ENCODE measurements at regions not wholly inside any gene's neighbourhood (a gene's known extent, or its start where the extent isn't known, plus 50 kb on each side); places are given as distances from the start of the nearest gene placed in this dataset.

DNA sequence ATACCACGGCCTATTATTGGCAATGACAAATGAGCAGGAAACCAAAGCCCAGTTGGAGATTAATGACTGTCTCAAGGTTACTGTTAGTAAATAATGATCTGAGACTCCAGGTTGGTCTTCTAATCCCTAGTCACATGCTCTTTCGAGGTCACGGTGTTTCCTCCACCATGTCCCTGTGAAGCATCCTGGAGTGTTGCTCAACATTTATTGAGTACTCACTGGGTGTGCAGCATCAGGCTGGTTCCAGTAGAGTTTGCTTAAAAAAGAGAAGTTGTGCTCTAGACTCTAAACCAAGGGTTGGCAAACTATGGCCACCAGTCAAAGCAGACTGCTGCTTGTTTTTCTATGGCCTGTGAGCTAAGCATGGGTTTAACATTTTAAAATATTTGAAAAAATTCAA is 263.8 kb upstream of the ATP5MC3 start:
- H3K4me3 Mint-ChIP-seq, result no peak overlapping the region
- peaks cover 20% of the 10 kb centered on the region for H3K27me3 Mint-ChIP-seq (ENCODE audit: insufficient read depth)
- no peaks in the 10 kb centered on the region for H3K9me3 ChIP-seq (ENCODE audit: control insufficient read depth, low read length)
- DNase-seq, result no peak
- no peaks in the 10 kb centered on the region for H3K36me3 ChIP-seq (ENCODE audit: control insufficient read depth, insufficient read depth, low read length)
- H3K4me1 Mint-ChIP-seq, result peaks cover 29% of the 10 kb centered on the region
- no peaks in the 10 kb centered on the region for H3K36me3 Mint-ChIP-seq (ENCODE audit: low read depth)
- H3K4me3 ChIP-seq (ENCODE audit: low read length), result no peak overlapping the region
- WGBS, 2 experiments (ENCODE audit: insufficient coverage in 1 of 2, insufficient read length in 1 of 2), result 96% methylated on average over 3 of the region's 3 CpGs; no CpG with 5 or more reads in 1 of the 2 experiments
- H3K4me1 ChIP-seq (ENCODE audit: control insufficient read depth, insufficient read depth, low read length), result no peaks in the 10 kb centered on the region
- H3K27ac ChIP-seq (ENCODE audit: low read depth, low read length), result no peak overlapping the region
- no peak overlapping the region for H3K9ac ChIP-seq (ENCODE audit: extremely low read depth, low read length, poor library complexity, severe bottlenecking)
- TF ChIP-seq, protein P1, sequence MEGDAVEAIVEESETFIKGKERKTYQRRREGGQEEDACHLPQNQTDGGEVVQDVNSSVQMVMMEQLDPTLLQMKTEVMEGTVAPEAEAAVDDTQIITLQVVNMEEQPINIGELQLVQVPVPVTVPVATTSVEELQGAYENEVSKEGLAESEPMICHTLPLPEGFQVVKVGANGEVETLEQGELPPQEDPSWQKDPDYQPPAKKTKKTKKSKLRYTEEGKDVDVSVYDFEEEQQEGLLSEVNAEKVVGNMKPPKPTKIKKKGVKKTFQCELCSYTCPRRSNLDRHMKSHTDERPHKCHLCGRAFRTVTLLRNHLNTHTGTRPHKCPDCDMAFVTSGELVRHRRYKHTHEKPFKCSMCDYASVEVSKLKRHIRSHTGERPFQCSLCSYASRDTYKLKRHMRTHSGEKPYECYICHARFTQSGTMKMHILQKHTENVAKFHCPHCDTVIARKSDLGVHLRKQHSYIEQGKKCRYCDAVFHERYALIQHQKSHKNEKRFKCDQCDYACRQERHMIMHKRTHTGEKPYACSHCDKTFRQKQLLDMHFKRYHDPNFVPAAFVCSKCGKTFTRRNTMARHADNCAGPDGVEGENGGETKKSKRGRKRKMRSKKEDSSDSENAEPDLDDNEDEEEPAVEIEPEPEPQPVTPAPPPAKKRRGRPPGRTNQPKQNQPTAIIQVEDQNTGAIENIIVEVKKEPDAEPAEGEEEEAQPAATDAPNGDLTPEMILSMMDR (conservative IDR thresholded peaks at IDR 0.05), result no peak
- no peak overlapping the region for H3K27ac Mint-ChIP-seq
- no peaks in the 10 kb centered on the region for H3K9me3 Mint-ChIP-seq
- peaks cover 23% of the 10 kb centered on the region for H3K27me3 ChIP-seq (ENCODE audit: control insufficient read depth, insufficient read depth, low read length, poor library complexity, severe bottlenecking)

DNA sequence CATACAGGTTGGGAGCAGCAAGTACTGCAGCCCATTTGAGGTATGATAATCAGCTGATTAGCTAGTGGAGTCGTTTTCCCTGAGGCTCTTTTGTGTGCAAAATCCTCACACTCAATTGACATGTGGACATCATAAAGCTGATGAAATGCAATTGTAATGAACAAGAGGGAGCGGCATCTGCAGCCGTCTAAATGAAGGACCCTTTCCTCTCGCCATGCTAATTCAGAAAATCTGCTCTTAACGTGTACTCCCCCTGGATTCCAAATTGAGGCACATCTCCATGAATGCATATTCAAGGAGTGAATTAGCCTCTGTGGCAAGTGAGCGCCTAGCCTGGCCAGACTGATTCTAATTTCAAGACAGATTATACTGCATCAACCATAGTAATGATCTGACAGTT is 260.9 kb upstream of the ATP5MC3 start:
- H3K4me1 Mint-ChIP-seq, result peaks cover 30% of the 10 kb centered on the region
- no peaks in the 10 kb centered on the region for H3K36me3 Mint-ChIP-seq (ENCODE audit: low read depth)
- no peak overlapping the region for H3K9ac ChIP-seq (ENCODE audit: extremely low read depth, low read length, poor library complexity, severe bottlenecking)
- H3K4me3 ChIP-seq (ENCODE audit: low read length), result no peak overlapping the region
- TF ChIP-seq, protein P1 (conservative IDR thresholded peaks at IDR 0.05), result no peak
- DNase-seq, result no peak
- H3K4me1 ChIP-seq (ENCODE audit: control insufficient read depth, insufficient read depth, low read length), result no peaks in the 10 kb centered on the region
- no peaks in the 10 kb centered on the region for H3K9me3 ChIP-seq (ENCODE audit: control insufficient read depth, low read length)
- peaks cover 27% of the 10 kb centered on the region for H3K27me3 Mint-ChIP-seq (ENCODE audit: insufficient read depth)
- H3K27ac ChIP-seq (ENCODE audit: low read depth, low read length), result peak overlapping the region; percentile 67
- H3K27me3 ChIP-seq (ENCODE audit: control insufficient read depth, insufficient read depth, low read length, poor library complexity, severe bottlenecking), result peaks cover 23% of the 10 kb centered on the region
- H3K27ac Mint-ChIP-seq, result no peak overlapping the region
- H3K36me3 ChIP-seq (ENCODE audit: control insufficient read depth, insufficient read depth, low read length), result no peaks in the 10 kb centered on the region
- WGBS, 2 experiments (ENCODE audit: insufficient coverage in 1 of 2, insufficient read length in 1 of 2), result 79% methylated on average over 5 to 6 of the region's 6 CpGs
- H3K4me3 Mint-ChIP-seq, result no peak overlapping the region
- no peaks in the 10 kb centered on the region for H3K9me3 Mint-ChIP-seq

DNA sequence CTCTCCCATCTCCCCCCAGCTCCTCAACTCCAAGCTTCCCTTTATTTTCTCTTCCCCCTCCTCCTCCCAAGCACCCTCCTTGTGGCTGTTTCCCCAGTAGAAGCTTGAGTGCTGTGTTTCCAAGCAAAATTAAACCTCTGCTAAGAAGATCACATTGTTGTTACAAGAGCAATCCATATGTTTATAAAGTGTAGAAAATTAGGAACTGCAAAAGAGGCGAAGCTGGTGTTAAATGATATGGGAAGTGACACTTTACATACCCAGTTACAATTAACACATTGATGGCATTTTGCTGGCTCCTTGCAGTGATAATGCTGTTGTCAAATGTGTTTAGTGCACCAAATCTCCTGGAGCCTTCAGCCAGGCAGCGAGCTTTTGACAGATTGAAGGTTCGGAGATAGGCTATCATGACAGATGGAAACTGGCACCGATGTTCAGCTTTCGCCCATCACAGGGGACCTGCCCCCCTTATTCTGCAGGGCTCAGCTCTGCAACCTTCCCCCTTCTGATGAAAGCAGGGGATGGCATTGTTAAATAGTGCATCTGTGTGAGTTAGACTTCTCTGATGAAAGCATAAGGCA is 259.8 kb upstream of the ATP5MC3 start:
- H3K4me3 Mint-ChIP-seq, result no peak overlapping the region
- no peaks in the 10 kb centered on the region for H3K9me3 Mint-ChIP-seq
- no peaks in the 10 kb centered on the region for H3K4me1 ChIP-seq (ENCODE audit: control insufficient read depth, insufficient read depth, low read length)
- no peak overlapping the region for H3K4me3 ChIP-seq (ENCODE audit: low read length)
- H3K27ac ChIP-seq (ENCODE audit: low read depth, low read length), result peak overlapping the region; percentile 67
- 62% methylated on average over 5 of the region's 5 CpGs; no CpG with 5 or more reads in 1 of the 2 experiments for WGBS, 2 experiments (ENCODE audit: insufficient coverage in 1 of 2, insufficient read length in 1 of 2)
- TF ChIP-seq, protein P1 (conservative IDR thresholded peaks at IDR 0.05), result no peak
- no peaks in the 10 kb centered on the region for H3K36me3 Mint-ChIP-seq (ENCODE audit: low read depth)
- no peak overlapping the region for H3K27ac Mint-ChIP-seq
- no peaks in the 10 kb centered on the region for H3K36me3 ChIP-seq (ENCODE audit: control insufficient read depth, insufficient read depth, low read length)
- H3K9me3 ChIP-seq (ENCODE audit: control insufficient read depth, low read length), result no peaks in the 10 kb centered on the region
- H3K27me3 Mint-ChIP-seq (ENCODE audit: insufficient read depth), result peaks cover 27% of the 10 kb centered on the region
- no peak overlapping the region for H3K9ac ChIP-seq (ENCODE audit: extremely low read depth, low read length, poor library complexity, severe bottlenecking)
- no peak for DNase-seq
- peaks cover 30% of the 10 kb centered on the region for H3K4me1 Mint-ChIP-seq
- peaks cover 23% of the 10 kb centered on the region for H3K27me3 ChIP-seq (ENCODE audit: control insufficient read depth, insufficient read depth, low read length, poor library complexity, severe bottlenecking)

Measured in endodermal cell (in vitro differentiated cells).